Right ventricle myocardium inferior (tissue), 1 donor: ENCODE measurements at regions not wholly inside any gene's neighbourhood (a gene's known extent, or its start where the extent isn't known, plus 50 kb on each side); places are given as distances from the start of the nearest gene placed in this dataset.

ENCODE experiments used
- ATAC-seq: fragments of 200-7000 bp; cut with Tn5 transposase; one replicate; pipeline ENCODE4 v1.9.1; 2020; ENCODE audit warnings: mild to moderate bottlenecking, moderate library complexity
- DNase-seq: peaks from one replicate; pipeline ENCODE4 v3.0.0; 2021; ENCODE audit errors: missing footprints
- intact Hi-C: fragments of 100-400 bp; cut with DNase I; formaldehyde crosslinking; loops from one replicate; pipeline ENCODE4 v1.11.0; 2022
- donor health status: DM: no; HTN: yes; CAD: no; lungs with severe emphysema.

- intact Hi-C loops, result no loop called here
- no peak for ATAC-seq
- no peak for DNase-seq
Measured at GRCh38 chr11:134580610-134580975, 168.6 kb upstream of the B3GAT1 start.

DNA sequence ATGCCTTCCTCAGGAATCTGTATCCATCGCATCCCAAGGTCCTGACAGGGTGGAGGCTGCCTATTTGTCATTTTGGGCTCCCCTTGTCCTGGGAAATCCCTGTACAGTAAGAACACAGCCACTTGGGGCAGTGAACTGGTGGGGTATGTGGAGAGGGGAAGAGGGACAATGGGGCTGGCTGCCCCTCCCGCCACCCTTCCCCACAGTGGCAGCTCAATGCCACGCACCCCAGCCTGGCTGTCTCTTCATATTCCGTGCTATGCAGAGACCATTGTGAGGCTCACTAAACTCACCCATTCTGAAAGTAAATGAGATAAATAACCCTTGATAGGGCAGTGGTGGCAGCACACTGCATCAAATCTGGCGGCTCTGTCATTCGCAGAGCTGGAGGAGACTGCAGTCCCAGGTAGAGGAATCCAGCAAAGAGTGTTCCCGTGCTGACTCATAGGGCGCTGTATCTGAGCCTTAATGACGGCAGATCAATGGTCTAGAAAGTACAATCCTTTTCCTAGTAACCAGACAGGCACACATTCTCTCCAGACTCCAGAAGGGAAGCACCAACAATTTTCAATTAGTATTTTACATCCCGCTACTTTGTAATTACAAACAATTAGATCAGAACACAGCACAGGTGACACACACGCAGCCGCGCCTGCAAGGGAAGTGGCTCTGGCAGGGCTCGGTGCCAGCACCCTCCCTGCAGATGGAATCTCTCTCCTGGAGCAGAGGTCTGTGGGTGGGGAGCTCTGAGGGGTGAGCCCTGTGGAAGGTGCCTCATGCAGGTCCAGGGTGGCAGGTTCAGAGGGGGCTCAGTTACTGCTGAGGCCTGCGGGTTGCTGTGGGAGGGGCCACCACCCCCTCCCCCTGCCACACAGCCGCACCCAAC, 167.9 kb upstream of the B3GAT1 start:
- DNase-seq, result no peak
- no peak for ATAC-seq
- intact Hi-C loops, result no loop called here

DNA sequence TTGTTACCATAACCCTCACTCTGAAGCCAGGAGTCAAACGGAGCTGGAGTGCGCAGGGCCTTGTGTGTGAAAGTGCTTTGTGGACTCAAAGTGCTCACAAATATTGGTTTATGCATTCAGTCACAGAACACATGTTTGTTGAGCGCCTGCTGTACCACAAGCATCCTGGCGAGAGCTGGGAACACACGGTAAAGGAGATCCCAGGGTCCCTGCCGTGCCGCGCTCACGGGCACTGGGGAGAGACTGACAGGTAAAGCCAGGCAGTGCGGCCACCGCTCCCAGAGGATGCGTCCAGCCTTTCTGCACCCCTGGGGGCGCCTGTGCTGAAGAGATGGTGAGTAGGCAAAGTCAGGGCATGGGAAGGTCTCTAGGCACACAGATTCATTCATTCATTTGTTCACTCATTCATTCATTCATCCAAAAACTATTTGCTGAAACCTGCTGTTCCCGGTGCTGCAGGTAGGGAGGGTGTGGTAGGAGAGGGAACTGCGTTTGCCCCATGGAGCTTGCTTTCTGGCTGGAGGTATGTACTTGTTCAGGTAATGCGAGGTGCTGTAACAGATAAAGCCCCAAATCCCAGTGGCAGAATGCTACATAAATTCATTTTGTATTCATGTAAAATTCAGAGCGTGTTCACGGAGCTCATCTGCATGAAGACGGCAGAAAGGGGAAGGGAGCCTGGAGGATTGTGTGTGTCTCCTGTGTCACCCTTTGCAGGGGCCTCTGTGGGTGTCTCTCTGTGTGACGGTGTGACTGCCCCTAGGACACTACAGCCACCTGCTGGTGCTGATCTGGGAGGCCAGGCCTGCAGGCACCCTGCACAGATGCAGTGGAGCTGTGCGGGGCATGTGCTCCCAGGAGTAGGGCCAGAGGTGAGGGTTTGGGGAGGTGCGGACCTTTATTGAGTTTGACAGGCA, 167.0 kb upstream of the B3GAT1 start:
- intact Hi-C loops, result no loop called here
- ATAC-seq (no peak), DNase-seq (peak; percentile 70)

DNA sequence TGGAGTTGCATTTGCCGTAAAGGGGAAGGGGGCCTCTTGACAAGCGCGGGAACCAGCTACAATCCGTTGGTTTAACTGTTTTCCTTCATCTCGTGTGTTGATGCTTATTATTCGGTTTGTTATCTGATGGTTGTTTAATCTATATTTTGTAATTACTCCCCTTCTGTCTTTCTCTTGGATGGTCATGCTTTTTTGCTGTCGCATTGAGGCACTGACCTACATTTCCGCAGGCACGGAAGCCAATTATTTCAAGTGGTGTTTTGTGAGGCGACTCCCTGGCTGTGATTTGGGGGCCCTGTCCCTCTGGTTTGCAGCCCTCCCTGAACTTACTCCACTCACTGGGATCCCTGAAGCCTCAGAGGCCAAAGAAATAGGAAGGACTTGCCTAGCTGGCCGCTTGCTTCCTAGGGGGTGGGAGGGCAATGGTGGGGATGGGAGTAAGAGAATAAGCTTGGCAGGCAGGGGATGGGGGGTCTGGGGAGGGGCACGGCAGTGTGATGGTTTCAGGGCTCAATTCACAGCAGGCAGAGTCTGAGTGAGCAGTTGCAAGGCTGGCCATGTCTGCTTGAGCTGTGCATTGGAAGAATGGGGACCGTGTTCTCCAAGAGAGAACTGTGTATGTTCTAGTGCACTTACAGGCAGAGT, 165.8 kb upstream of the B3GAT1 start:
- intact Hi-C loops, result no loop called here
- ATAC-seq, result no peak

DNA sequence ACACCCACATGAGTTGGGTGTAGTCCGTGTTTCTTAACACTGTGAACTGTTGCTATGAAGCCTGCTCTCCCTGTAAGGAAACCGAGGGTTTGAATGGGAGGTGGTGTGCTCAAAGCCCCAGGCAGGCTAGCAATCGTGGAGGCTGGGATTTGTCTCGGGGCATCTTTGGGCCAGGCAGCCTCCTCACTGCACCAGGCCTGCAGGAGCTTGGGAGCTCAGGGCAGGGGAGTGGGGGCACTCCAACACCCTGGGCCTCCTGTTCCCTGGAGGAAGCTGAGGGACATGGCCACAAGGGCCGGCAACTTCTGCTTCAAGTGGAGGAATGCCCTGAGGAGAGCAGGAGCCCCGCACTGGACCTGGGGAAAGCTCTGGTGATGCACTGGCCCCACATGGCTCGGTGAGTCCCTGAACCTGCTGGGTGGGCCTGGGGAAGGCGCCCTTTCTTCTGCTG, 164.7 kb upstream of the B3GAT1 start:
- ATAC-seq (no peak), DNase-seq (no peak)
- intact Hi-C loops, result no loop called here

More for the DNA sequence above, 165.8 kb upstream of the B3GAT1 start:
- DNase-seq, result no peak

- ATAC-seq, result no peak
- DNase-seq, result no peak
- intact Hi-C loops, result no loop called here
Measured at GRCh38 chr11:134576286-134576685, 164.2 kb upstream of the B3GAT1 start.

DNA sequence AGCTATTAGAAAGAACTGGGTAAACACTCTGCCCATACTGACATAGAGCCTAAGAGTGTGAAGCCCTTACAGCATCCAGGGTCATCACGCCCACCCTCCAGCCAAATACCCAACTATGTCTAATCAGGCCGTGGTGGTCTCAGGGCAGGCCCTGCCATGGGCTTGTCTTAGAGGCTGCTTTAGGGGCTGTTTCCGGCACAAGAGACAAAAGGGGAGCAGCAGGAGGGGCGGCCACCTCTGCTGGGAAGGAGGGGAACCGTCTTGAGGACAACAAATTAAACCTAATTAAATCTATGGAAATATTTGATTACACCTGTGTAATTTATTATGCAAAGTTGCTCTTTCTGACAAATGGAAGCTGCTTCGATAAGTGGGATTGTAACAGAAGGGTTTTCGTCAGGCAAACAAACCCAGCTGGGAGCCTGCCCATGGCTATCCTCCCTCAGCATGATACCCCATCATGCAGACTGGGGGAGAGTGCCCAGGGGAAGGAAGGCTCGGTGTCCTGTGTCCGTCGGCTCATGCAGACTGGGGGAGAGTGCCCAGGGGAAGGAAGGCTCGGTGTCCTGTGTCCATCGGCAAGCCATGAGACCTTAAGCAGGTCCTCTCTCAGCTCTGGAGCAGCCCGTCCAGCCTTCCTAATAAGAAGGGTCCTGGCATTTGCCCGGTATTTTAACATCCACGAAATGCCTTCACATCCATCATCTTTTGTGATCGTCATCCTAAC, 163.6 kb upstream of the B3GAT1 start:
- DNase-seq (no peak), ATAC-seq (no peak)
- intact Hi-C loops, result no loop called here

DNA sequence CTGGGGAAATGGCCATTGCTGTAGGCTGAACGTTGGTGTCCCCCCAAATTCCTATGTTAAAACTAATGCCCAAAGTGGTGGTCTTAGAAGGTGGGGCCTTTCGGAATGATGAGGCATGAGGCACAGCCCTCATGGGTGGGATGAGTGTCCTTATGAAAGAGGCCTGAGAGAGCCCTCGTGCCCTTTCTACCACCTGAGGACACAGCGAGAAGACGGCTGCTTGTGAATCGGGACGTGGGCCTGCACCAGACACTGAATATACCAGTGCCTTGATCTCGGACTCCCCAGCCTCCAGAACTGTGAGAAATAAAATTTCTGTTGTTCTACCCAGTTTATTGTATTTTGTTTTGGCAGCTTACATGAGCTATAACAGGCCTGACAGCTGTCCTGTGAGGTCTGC, 162.9 kb upstream of the B3GAT1 start:
- intact Hi-C loops, result no loop called here
- ATAC-seq, result no peak
- DNase-seq, result no peak

DNA sequence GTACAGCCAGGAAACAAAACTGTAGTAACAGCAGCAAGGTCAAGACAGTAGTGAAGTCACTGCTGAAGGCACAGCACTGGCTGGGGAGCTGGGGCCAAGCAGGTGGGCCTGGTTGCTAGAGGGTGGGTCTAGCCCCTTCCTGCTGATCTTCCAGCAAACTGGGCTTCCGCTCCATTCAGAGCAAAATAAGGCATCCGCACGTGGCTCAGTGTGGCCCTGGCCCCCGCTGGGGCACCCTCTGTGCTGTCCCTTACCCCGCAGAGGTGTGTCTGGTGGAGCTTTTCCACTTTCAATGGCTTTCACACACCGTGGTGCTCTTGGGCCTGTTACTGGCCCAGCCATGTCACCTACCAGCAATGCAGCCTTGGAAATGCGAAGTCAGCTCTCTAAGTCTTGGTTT, 162.4 kb upstream of the B3GAT1 start:
- ATAC-seq (no peak), DNase-seq (no peak)
- intact Hi-C loops, result no loop called here

DNA sequence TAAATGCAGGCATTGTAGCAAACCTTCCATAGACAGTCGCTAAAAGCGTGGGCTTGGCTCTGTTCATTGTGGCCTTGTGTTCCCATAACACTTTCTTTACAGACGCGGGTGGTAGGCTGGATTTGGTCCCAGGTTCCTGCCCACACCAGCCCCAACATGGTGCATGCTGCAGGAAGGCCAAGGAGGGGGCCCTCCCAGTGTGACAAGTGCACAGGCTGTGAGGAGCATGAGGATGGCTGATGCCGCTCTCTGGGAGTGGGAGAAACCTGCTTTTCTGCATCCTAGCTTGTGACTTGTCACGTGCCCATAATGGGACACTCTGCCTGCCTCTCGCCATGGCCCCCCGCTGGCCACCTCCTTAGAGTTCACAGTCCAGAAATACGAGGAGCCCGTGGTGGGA, 161.8 kb upstream of the B3GAT1 start:
- intact Hi-C loops, result no loop called here
- ATAC-seq, result no peak
- DNase-seq, result no peak

- DNase-seq, result no peak
- intact Hi-C loops, result no loop called here
- ATAC-seq, result no peak
Measured at GRCh38 chr11:134572741-134573675, 161.0 kb upstream of the B3GAT1 start.

GRCh38 chr11:134571301-134571700, 159.3 kb upstream of the B3GAT1 start:
- ATAC-seq (no peak), DNase-seq (no peak)
- intact Hi-C loops, result no loop called here

DNA sequence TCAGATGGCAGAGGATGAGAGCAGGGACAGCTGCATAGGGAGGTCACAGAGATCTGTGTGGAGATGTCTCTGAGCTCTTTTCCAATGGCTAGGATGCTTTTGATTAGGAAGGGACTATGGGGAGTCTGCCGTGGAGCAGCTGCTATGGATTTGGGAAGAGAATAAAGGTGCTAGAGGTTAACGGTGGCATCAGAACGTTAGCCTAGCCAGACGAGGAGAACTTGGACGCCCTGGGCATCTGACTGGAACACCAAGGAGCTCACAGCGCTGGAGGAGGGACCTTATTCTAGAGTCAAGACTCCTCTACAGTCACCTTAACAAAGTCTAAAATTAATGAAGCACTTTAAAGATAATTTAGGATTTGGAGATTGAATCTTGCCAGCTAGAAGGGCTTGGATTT, 157.2 kb upstream of the B3GAT1 start:
- intact Hi-C loops, result no loop called here
- DNase-seq, result no peak
- no peak for ATAC-seq

- intact Hi-C loops, result no loop called here
- DNase-seq (no peak), ATAC-seq (no peak)
Measured at GRCh38 chr11:134566311-134566710, 154.3 kb upstream of the B3GAT1 start.

GRCh38 chr11:134565343-134565891, 153.4 kb upstream of the B3GAT1 start:
- no peak for DNase-seq
- ATAC-seq, result no peak
- intact Hi-C loops, result no loop called here

GRCh38 chr11:134564472-134565200, 152.6 kb upstream of the B3GAT1 start:
- DNase-seq (no peak), ATAC-seq (no peak)
- intact Hi-C loops, result no loop called here

- ATAC-seq (no peak), DNase-seq (no peak)
- intact Hi-C loops, result no loop called here
Measured at GRCh38 chr11:134562941-134563471, 151.0 kb upstream of the B3GAT1 start.
